ENCODE measurements at regions not wholly inside any gene's neighbourhood (a gene's known extent, or its start where the extent isn't known, plus 50 kb on each side); places are given as distances from the start of the nearest gene placed in this dataset.

DNA sequence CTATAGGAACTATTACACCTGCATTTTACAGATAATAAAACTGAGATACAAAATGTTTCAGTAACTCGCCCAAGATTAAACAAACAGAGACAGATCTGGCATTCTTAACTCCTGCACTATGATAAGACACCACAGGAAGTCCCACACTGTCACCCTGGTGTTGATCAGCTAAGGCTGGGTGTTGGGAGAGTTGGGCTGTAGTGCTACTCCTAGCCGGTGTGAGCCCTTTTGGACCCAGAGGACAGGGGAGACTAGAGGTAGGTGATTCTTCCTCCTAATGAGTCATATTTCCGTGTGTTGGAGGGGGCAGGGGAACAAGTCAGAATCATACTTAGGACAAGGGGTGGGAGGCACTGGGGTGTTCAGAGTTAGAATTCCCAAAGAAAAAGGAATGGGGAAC, 353.2 kb upstream of the TENM4 start:
- no peaks in the 10 kb centered on the region for H3K79me2 ChIP-seq
- no peaks in the 10 kb centered on the region for H3K9me3 ChIP-seq (ENCODE audit: low read depth)
- H3K27me3 ChIP-seq = no peaks in the 10 kb centered on the region
- no peak overlapping the region for H3K4me2 ChIP-seq
- H4K20me1 ChIP-seq (ENCODE audit: insufficient read depth, poor library complexity, severe bottlenecking) = no peaks in the 10 kb centered on the region
- H3K4me3 ChIP-seq = no peak overlapping the region
- H3K9me2 ChIP-seq (replicated peaks; ENCODE audit: insufficient read depth) = no peaks in the 10 kb centered on the region
- H2AFZ ChIP-seq = no peak overlapping the region
- H3K4me1 ChIP-seq (ENCODE audit: insufficient read depth) = no peaks in the 10 kb centered on the region
- TF ChIP-seq EZH2 (IDR thresholded peaks at IDR 0.05; ENCODE audit: borderline replicate concordance) = no peak
- no peak for TF ChIP-seq EZH2phosphoT487 (IDR thresholded peaks at IDR 0.05; ENCODE audit: low read depth, severe bottlenecking, unreplicated experiment)
- TF ChIP-seq, protein P1, sequence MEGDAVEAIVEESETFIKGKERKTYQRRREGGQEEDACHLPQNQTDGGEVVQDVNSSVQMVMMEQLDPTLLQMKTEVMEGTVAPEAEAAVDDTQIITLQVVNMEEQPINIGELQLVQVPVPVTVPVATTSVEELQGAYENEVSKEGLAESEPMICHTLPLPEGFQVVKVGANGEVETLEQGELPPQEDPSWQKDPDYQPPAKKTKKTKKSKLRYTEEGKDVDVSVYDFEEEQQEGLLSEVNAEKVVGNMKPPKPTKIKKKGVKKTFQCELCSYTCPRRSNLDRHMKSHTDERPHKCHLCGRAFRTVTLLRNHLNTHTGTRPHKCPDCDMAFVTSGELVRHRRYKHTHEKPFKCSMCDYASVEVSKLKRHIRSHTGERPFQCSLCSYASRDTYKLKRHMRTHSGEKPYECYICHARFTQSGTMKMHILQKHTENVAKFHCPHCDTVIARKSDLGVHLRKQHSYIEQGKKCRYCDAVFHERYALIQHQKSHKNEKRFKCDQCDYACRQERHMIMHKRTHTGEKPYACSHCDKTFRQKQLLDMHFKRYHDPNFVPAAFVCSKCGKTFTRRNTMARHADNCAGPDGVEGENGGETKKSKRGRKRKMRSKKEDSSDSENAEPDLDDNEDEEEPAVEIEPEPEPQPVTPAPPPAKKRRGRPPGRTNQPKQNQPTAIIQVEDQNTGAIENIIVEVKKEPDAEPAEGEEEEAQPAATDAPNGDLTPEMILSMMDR (IDR thresholded peaks at IDR 0.05; ENCODE audit: poor library complexity) = no peak
- H3K36me3 ChIP-seq (replicated peaks; ENCODE audit: insufficient read depth, low read depth) = no peaks in the 10 kb centered on the region
- WGBS (ENCODE audit: low lambda C conversion rate, missing lambda C conversion rate) = 53% methylated on average over 3 of the region's 3 CpGs
- peak overlapping the region; percentile 14 for H3K27ac ChIP-seq
- DNase-seq (ENCODE audit: low spot score) = peak; percentile 23

GRCh38 chr11:79786961-79787360, 346.1 kb upstream of the TENM4 start:
- Histone ChIP-seq H3K4me1 (ENCODE audit: insufficient read depth) (no peaks in the 10 kb centered on the region), H3K27me3 (no peaks in the 10 kb centered on the region), H3K9me2 (replicated peaks; ENCODE audit: insufficient read depth) (no peaks in the 10 kb centered on the region)

GRCh38 chr11:79783833-79784232, 343.0 kb upstream of the TENM4 start:
- WGBS (ENCODE audit: low lambda C conversion rate, missing lambda C conversion rate) = 60% methylated on average over 4 of the region's 4 CpGs
- H3K4me1 ChIP-seq (ENCODE audit: insufficient read depth) = no peaks in the 10 kb centered on the region
- H3K4me2 ChIP-seq = no peak overlapping the region
- H2AFZ ChIP-seq = no peak overlapping the region
- DNase-seq (ENCODE audit: low spot score) = no peak
- no peaks in the 10 kb centered on the region for H4K20me1 ChIP-seq (ENCODE audit: insufficient read depth, poor library complexity, severe bottlenecking)
- no peak overlapping the region for H3K4me3 ChIP-seq
- H3K27me3 ChIP-seq = no peaks in the 10 kb centered on the region
- no peaks in the 10 kb centered on the region for H3K9me2 ChIP-seq (replicated peaks; ENCODE audit: insufficient read depth)
- TF ChIP-seq, protein P1 (IDR thresholded peaks at IDR 0.05; ENCODE audit: poor library complexity) = no peak
- TF ChIP-seq EZH2phosphoT487 (IDR thresholded peaks at IDR 0.05; ENCODE audit: low read depth, severe bottlenecking, unreplicated experiment) (no peak), EZH2 (IDR thresholded peaks at IDR 0.05; ENCODE audit: borderline replicate concordance) (no peak)
- no peaks in the 10 kb centered on the region for H3K79me2 ChIP-seq
- H3K27ac ChIP-seq = no peak overlapping the region
- no peaks in the 10 kb centered on the region for H3K9me3 ChIP-seq (ENCODE audit: low read depth)
- H3K36me3 ChIP-seq (replicated peaks; ENCODE audit: insufficient read depth, low read depth) = no peaks in the 10 kb centered on the region

More at GRCh38 chr11:79786961-79787360, 346.1 kb upstream of the TENM4 start:
- no peak overlapping the region for H3K27ac ChIP-seq
- H3K9me3 ChIP-seq (ENCODE audit: low read depth) = no peaks in the 10 kb centered on the region
- no peaks in the 10 kb centered on the region for H3K79me2 ChIP-seq
- H3K4me2 ChIP-seq = no peak overlapping the region
- WGBS (ENCODE audit: low lambda C conversion rate, missing lambda C conversion rate) = 91% methylated on average over 1 of the region's 1 CpG
- DNase-seq (ENCODE audit: low spot score) = no peak
- no peaks in the 10 kb centered on the region for H4K20me1 ChIP-seq (ENCODE audit: insufficient read depth, poor library complexity, severe bottlenecking)
- H2AFZ ChIP-seq = no peak overlapping the region
- H3K4me3 ChIP-seq = no peak overlapping the region
- no peaks in the 10 kb centered on the region for H3K36me3 ChIP-seq (replicated peaks; ENCODE audit: insufficient read depth, low read depth)
- no peak for TF ChIP-seq EZH2 (IDR thresholded peaks at IDR 0.05; ENCODE audit: borderline replicate concordance)
- TF ChIP-seq, protein P1 (IDR thresholded peaks at IDR 0.05; ENCODE audit: poor library complexity) = no peak
- TF ChIP-seq EZH2phosphoT487 (IDR thresholded peaks at IDR 0.05; ENCODE audit: low read depth, severe bottlenecking, unreplicated experiment) = no peak

DNA sequence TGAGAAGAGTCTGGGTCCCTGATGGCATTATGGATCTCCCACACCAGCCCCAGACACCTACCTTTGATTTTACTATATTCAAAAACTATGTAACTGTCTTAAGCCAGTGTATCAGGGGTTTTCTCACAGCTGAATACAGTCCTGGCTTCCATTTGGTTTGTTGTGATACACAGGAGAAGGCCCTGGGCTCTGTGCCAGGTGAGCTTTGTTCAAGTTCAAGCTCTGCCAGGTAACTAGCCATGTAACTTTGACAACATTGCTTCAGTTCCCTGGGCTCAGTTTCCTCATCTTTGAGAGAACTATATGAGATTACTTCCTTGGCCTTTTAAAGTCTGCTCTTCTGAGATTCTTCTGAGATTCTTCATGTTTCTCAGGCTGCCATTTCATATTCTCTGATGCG, 327.5 kb upstream of the TENM4 start:
- TF ChIP-seq EZH2phosphoT487 (IDR thresholded peaks at IDR 0.05; ENCODE audit: low read depth, severe bottlenecking, unreplicated experiment) (no peak), EZH2 (IDR thresholded peaks at IDR 0.05; ENCODE audit: borderline replicate concordance) (no peak)
- TF ChIP-seq, protein P1 (IDR thresholded peaks at IDR 0.05; ENCODE audit: poor library complexity) = no peak
- WGBS (ENCODE audit: low lambda C conversion rate, missing lambda C conversion rate) = 0% methylated on average over 1 of the region's 1 CpG

More for the DNA sequence above, 327.5 kb upstream of the TENM4 start:
- no peaks in the 10 kb centered on the region for H3K9me3 ChIP-seq (ENCODE audit: low read depth)
- H3K79me2 ChIP-seq = no peaks in the 10 kb centered on the region
- H3K9me2 ChIP-seq (replicated peaks; ENCODE audit: insufficient read depth) = no peaks in the 10 kb centered on the region
- DNase-seq (ENCODE audit: low spot score) = peak; percentile 37
- no peaks in the 10 kb centered on the region for H3K27me3 ChIP-seq
- H4K20me1 ChIP-seq (ENCODE audit: insufficient read depth, poor library complexity, severe bottlenecking) = no peaks in the 10 kb centered on the region
- no peak overlapping the region for H3K27ac ChIP-seq
- H2AFZ ChIP-seq = no peak overlapping the region
- H3K36me3 ChIP-seq (replicated peaks; ENCODE audit: insufficient read depth, low read depth) = no peaks in the 10 kb centered on the region
- no peaks in the 10 kb centered on the region for H3K4me1 ChIP-seq (ENCODE audit: insufficient read depth)
- no peak overlapping the region for H3K4me2 ChIP-seq
- no peak overlapping the region for H3K4me3 ChIP-seq
